Prostate gland (tissue), 2 donors: ENCODE measurements at regions not wholly inside any gene's neighbourhood (a gene's known extent, or its start where the extent isn't known, plus 50 kb on each side); places are given as distances from the start of the nearest gene placed in this dataset.

ENCODE experiments used
- DNase-seq: peaks from one replicate; pipeline ENCODE4 v3.0.0-alpha.2; 2019; ENCODE audit warnings: low spot score
- H3K27ac ChIP-seq, 2 donors: fragments of 200-600 bp; sonication (generic); 2 replicates each; pipeline ENCODE4 v1.5.1; 2017 to 2019
- H3K27me3 ChIP-seq: fragments of 200-600 bp; sonication (generic); replicated peaks from 2 replicates; pipeline ENCODE4 v1.5.1; 2019; ENCODE audit not compliant: insufficient read depth
- H3K36me3 ChIP-seq, 2 donors: fragments of 200-600 bp; sonication (generic); 1 replicate in 1 of 2; 2 replicates in 1 of 2; pipeline versions ENCODE4 v1.5.1 to v1.8.1; 2017 to 2019
- H3K4me1 ChIP-seq: fragments of 200-600 bp; sonication (generic); replicated peaks from 2 replicates; pipeline ENCODE4 v1.5.1; 2019
- H3K4me3 ChIP-seq, 2 donors: fragments of 200-600 bp; sonication (generic); 2 replicates each; pipeline ENCODE4 v1.5.1; 2017 to 2019
- H3K9me3 ChIP-seq: fragments of 200-600 bp; sonication (generic); 2 replicates; pipeline ENCODE4 v1.5.1; 2017
- CTCF ChIP-seq, 4 experiments: fragments of 200-600 bp in 2 of 4; fragments of 450-650 bp in 2 of 4; sonication (generic) in 2 of 4; IDR thresholded peaks; 1 replicate in 3 of 4; 2 replicates in 1 of 4; pipeline ENCODE4 v1.5.1; 2016 to 2019; ENCODE audit warnings: antibody characterized with exemption in 4 of 4, mild to moderate bottlenecking in 2 of 4, moderate library complexity in 2 of 4
- POLR2A ChIP-seq: fragments of 450-650 bp; IDR thresholded peaks from one replicate; pipeline ENCODE4 v1.6.1; 2016; ENCODE audit warnings: antibody characterized with exemption, mild to moderate bottlenecking
- POLR2AphosphoS5 ChIP-seq: sonication (generic); formaldehyde crosslinking; IDR thresholded peaks from one replicate; pipeline ENCODE4 v1.6.1; 2017; ENCODE audit warnings: antibody characterized with exemption
- WGBS: methylation state at CpG from one replicate; pipeline ENCODE4 v1.1.5; 2018; 5-methylcytosine and 5-hydroxymethylcytosine counted together
- intact Hi-C: fragments of 100-400 bp; cut with DNase I; formaldehyde crosslinking; loops from one replicate; pipeline ENCODE4 v1.14.2; 2022

- Histone ChIP-seq H3K9me3 (no peaks in the 10 kb centered on the region), H3K27me3 (no peaks in the 10 kb centered on the region), H3K4me1 (no peaks in the 10 kb centered on the region), H3K27ac (no peak overlapping the region), H3K4me3 (no peak overlapping the region), H3K36me3 (no peaks in the 10 kb centered on the region)
- DNase-seq: no peak
- 90% methylated on average over 1 of the region's 1 CpG for WGBS
- intact Hi-C loops: no loop called here
- TF ChIP-seq CTCF (IDR thresholded peaks at IDR 0.05) (no peak), POLR2A (no peak), POLR2AphosphoS5 (no peak)
Measured at GRCh38 chr18:76640438-76640837, 145.4 kb upstream of the ZNF516 start.

GRCh38 chr18:76634564-76634963 lies 139.5 kb upstream of the ZNF516 start:
- Histone ChIP-seq H3K4me3 (no peak overlapping the region), H3K36me3 (no peaks in the 10 kb centered on the region), H3K27ac (no peak overlapping the region), H3K9me3 (no peaks in the 10 kb centered on the region), H3K27me3 (no peaks in the 10 kb centered on the region), H3K4me1 (no peaks in the 10 kb centered on the region)
- intact Hi-C loops: no loop called here
- DNase-seq: no peak
- 32% methylated on average over 3 of the region's 3 CpGs for WGBS
- TF ChIP-seq POLR2AphosphoS5: no peak
- TF ChIP-seq POLR2A: no peak
- no peak for TF ChIP-seq CTCF (IDR thresholded peaks at IDR 0.05)

GRCh38 chr18:76633588-76634269 lies 138.7 kb upstream of the ZNF516 start:
- intact Hi-C loops: no loop called here
- H3K27ac ChIP-seq: no peak overlapping the region

GRCh38 chr18:76627444-76627843 lies 132.4 kb upstream of the ZNF516 start:
- no peak for DNase-seq
- H3K27ac ChIP-seq: no peak overlapping the region
- no peaks in the 10 kb centered on the region for H3K9me3 ChIP-seq
- H3K4me3 ChIP-seq: no peak overlapping the region
- intact Hi-C loops: no loop called here
- no peaks in the 10 kb centered on the region for H3K4me1 ChIP-seq
- no peaks in the 10 kb centered on the region for H3K36me3 ChIP-seq
- no peaks in the 10 kb centered on the region for H3K27me3 ChIP-seq
- TF ChIP-seq POLR2AphosphoS5: no peak
- TF ChIP-seq POLR2A: no peak
- TF ChIP-seq CTCF (IDR thresholded peaks at IDR 0.05): no peak
- 93% methylated on average over 1 of the region's 1 CpG for WGBS

More at GRCh38 chr18:76633588-76634269, 138.7 kb upstream of the ZNF516 start:
- no peak for DNase-seq
- Histone ChIP-seq H3K9me3 (no peaks in the 10 kb centered on the region), H3K27me3 (no peaks in the 10 kb centered on the region), H3K36me3 (no peaks in the 10 kb centered on the region), H3K4me3 (no peak overlapping the region), H3K4me1 (no peaks in the 10 kb centered on the region)
- TF ChIP-seq CTCF (IDR thresholded peaks at IDR 0.05) (no peak), POLR2AphosphoS5 (no peak), POLR2A (no peak)
- WGBS: 63% methylated on average over 2 of the region's 2 CpGs

GRCh38 chr18:76626991-76627390 lies 131.9 kb upstream of the ZNF516 start:
- no peaks in the 10 kb centered on the region for H3K9me3 ChIP-seq
- no peaks in the 10 kb centered on the region for H3K36me3 ChIP-seq
- intact Hi-C loops: no loop called here
- no peak for TF ChIP-seq POLR2A
- TF ChIP-seq POLR2AphosphoS5: no peak
- no peak for TF ChIP-seq CTCF (IDR thresholded peaks at IDR 0.05)
- H3K27ac ChIP-seq: no peak overlapping the region
- H3K4me3 ChIP-seq: no peak overlapping the region
- no peak for DNase-seq
- H3K27me3 ChIP-seq: no peaks in the 10 kb centered on the region
- H3K4me1 ChIP-seq: no peaks in the 10 kb centered on the region
